GM21423 (cell line): ENCODE measurements at regions not wholly inside any gene's neighbourhood (a gene's known extent, or its start where the extent isn't known, plus 50 kb on each side); places are given as distances from the start of the nearest gene placed in this dataset.
"Not testable (repeated sequence)": the region's sequence is repeated elsewhere in the genome, so short reads cannot be mapped to it uniquely, and the experiment has no call there.

ENCODE experiments used
- ATAC-seq: cut with Tn5 transposase; IDR thresholded peaks from one replicate; pipeline ENCODE4 v1.9.1; 2021; ENCODE audit warnings: mild to moderate bottlenecking, moderate library complexity; ENCODE audit not compliant: unreplicated experiment

- no peak for ATAC-seq
Observed at GRCh38 chr3:95789111-95789510, 1025.3 kb upstream of the EPHA6 start.

- no peak for ATAC-seq
Observed at GRCh38 chr3:95797081-95797480, 1017.3 kb upstream of the EPHA6 start.

- ATAC-seq: no peak
Observed at GRCh38 chr3:95798628-95799027, 1015.8 kb upstream of the EPHA6 start.

GRCh38 chr3:95810462-95810861 lies 1003.9 kb upstream of the EPHA6 start:
- ATAC-seq: no peak

GRCh38 chr3:95813244-95813643 lies 1001.1 kb upstream of the EPHA6 start:
- ATAC-seq: no peak

- ATAC-seq: no peak
Observed at GRCh38 chr3:95815828-95816227, 998.6 kb upstream of the EPHA6 start.

GRCh38 chr3:95826419-95826818 lies 988.0 kb upstream of the EPHA6 start:
- ATAC-seq: no peak

GRCh38 chr3:95832146-95832545 lies 982.2 kb upstream of the EPHA6 start:
- no peak for ATAC-seq

- not testable (repeated sequence) for ATAC-seq
Observed at GRCh38 chr3:95860628-95861027, 953.8 kb upstream of the EPHA6 start.

- no peak for ATAC-seq
Observed at GRCh38 chr3:95883801-95884200, 930.6 kb upstream of the EPHA6 start.

- no peak for ATAC-seq
Observed at GRCh38 chr3:95886616-95887015, 927.8 kb upstream of the EPHA6 start.

GRCh38 chr3:95887114-95887513 lies 927.3 kb upstream of the EPHA6 start:
- no peak for ATAC-seq

GRCh38 chr3:95894820-95895219 lies 919.6 kb upstream of the EPHA6 start:
- ATAC-seq: no peak

- ATAC-seq: no peak
Observed at GRCh38 chr3:95899494-95899893, 914.9 kb upstream of the EPHA6 start.

GRCh38 chr3:95899911-95900310 lies 914.5 kb upstream of the EPHA6 start:
- ATAC-seq: no peak

GRCh38 chr3:95901948-95902347 lies 912.4 kb upstream of the EPHA6 start:
- ATAC-seq: no peak

- no peak for ATAC-seq
Observed at GRCh38 chr3:95905182-95905581, 909.2 kb upstream of the EPHA6 start.

- ATAC-seq: no peak
Observed at GRCh38 chr3:95911767-95912166, 902.6 kb upstream of the EPHA6 start.

GRCh38 chr3:95923496-95924210 lies 890.7 kb upstream of the EPHA6 start:
- ATAC-seq: no peak

GRCh38 chr3:95926904-95927501 lies 887.4 kb upstream of the EPHA6 start:
- no peak for ATAC-seq

- no peak for ATAC-seq
Observed at GRCh38 chr3:95934181-95934580, 880.2 kb upstream of the EPHA6 start.

GRCh38 chr3:95939235-95939809 lies 875.1 kb upstream of the EPHA6 start:
- ATAC-seq: no peak
